HEK293 (cell line): ENCODE measurements at regions not wholly inside any gene's neighbourhood (a gene's known extent, or its start where the extent isn't known, plus 50 kb on each side); places are given as distances from the start of the nearest gene placed in this dataset.

Experiments
- PRDM6 ChIP-seq: fragments of 450-650 bp; formaldehyde crosslinking; IDR thresholded peaks from 2 replicates; pipeline ENCODE4 v1.5.1; 2017; ENCODE audit warnings: missing biosample characterization, missing genetic modification characterization
- ZBTB20 ChIP-seq: fragments of 450-650 bp; formaldehyde crosslinking; IDR thresholded peaks from 2 replicates; pipeline ENCODE4 v1.5.1; 2016; ENCODE audit warnings: missing biosample characterization, missing genetic modification characterization
- ZNF133 ChIP-seq: fragments of 450-650 bp; formaldehyde crosslinking; IDR thresholded peaks from 2 replicates; pipeline ENCODE4 v1.5.1; 2016; ENCODE audit warnings: missing biosample characterization, missing genetic modification characterization
- ZNF37A ChIP-seq: fragments of 450-650 bp; IDR thresholded peaks from 2 replicates; pipeline ENCODE4 v1.5.1; 2018; ENCODE audit warnings: missing biosample characterization, missing genetic modification characterization
- ZNF501 ChIP-seq: fragments of 450-650 bp; formaldehyde crosslinking; IDR thresholded peaks from 2 replicates; pipeline ENCODE4 v1.5.1; 2016; ENCODE audit warnings: missing biosample characterization, missing genetic modification characterization
- TF ChIP-seq, protein P1 (sequence below): fragments of 450-650 bp; formaldehyde crosslinking; IDR thresholded peaks from 2 replicates; pipeline ENCODE4 v1.5.1; 2016; ENCODE audit warnings: missing biosample characterization, missing genetic modification characterization
- TF ChIP-seq, protein P2 (sequence below): fragments of 450-650 bp; formaldehyde crosslinking; IDR thresholded peaks from 2 replicates; pipeline ENCODE4 v1.5.1; 2017; ENCODE audit warnings: missing biosample characterization, missing genetic modification characterization
- TF ChIP-seq, protein P3 (sequence below): fragments of 450-650 bp; formaldehyde crosslinking; IDR thresholded peaks from 2 replicates; pipeline ENCODE4 v1.5.1; 2016; ENCODE audit warnings: missing biosample characterization, missing genetic modification characterization, low read depth
- TF ChIP-seq, protein P4 (sequence below): fragments of 450-650 bp; formaldehyde crosslinking; IDR thresholded peaks from 2 replicates; pipeline ENCODE4 v1.5.1; 2016; ENCODE audit warnings: missing biosample characterization, missing genetic modification characterization

GRCh38 chr6:140355476-140355875 lies 981.0 kb upstream of the CITED2 start:
- TF ChIP-seq PRDM6 (tag by site-specific recombination) (no peak), ZNF133 (no peak), ZBTB20 (tag by site-specific recombination) (no peak), ZNF501 (tag by site-specific recombination) (no peak), ZNF37A (no peak)
- TF ChIP-seq, protein P1, sequence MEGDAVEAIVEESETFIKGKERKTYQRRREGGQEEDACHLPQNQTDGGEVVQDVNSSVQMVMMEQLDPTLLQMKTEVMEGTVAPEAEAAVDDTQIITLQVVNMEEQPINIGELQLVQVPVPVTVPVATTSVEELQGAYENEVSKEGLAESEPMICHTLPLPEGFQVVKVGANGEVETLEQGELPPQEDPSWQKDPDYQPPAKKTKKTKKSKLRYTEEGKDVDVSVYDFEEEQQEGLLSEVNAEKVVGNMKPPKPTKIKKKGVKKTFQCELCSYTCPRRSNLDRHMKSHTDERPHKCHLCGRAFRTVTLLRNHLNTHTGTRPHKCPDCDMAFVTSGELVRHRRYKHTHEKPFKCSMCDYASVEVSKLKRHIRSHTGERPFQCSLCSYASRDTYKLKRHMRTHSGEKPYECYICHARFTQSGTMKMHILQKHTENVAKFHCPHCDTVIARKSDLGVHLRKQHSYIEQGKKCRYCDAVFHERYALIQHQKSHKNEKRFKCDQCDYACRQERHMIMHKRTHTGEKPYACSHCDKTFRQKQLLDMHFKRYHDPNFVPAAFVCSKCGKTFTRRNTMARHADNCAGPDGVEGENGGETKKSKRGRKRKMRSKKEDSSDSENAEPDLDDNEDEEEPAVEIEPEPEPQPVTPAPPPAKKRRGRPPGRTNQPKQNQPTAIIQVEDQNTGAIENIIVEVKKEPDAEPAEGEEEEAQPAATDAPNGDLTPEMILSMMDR (tag by site-specific recombination) = no peak
- TF ChIP-seq, protein P2, sequence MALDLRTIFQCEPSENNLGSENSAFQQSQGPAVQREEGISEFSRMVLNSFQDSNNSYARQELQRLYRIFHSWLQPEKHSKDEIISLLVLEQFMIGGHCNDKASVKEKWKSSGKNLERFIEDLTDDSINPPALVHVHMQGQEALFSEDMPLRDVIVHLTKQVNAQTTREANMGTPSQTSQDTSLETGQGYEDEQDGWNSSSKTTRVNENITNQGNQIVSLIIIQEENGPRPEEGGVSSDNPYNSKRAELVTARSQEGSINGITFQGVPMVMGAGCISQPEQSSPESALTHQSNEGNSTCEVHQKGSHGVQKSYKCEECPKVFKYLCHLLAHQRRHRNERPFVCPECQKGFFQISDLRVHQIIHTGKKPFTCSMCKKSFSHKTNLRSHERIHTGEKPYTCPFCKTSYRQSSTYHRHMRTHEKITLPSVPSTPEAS (tag by site-specific recombination) = no peak
- TF ChIP-seq, protein P3, sequence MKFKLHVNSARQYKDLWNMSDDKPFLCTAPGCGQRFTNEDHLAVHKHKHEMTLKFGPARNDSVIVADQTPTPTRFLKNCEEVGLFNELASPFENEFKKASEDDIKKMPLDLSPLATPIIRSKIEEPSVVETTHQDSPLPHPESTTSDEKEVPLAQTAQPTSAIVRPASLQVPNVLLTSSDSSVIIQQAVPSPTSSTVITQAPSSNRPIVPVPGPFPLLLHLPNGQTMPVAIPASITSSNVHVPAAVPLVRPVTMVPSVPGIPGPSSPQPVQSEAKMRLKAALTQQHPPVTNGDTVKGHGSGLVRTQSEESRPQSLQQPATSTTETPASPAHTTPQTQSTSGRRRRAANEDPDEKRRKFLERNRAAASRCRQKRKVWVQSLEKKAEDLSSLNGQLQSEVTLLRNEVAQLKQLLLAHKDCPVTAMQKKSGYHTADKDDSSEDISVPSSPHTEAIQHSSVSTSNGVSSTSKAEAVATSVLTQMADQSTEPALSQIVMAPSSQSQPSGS = no peak
- TF ChIP-seq, protein P4, sequence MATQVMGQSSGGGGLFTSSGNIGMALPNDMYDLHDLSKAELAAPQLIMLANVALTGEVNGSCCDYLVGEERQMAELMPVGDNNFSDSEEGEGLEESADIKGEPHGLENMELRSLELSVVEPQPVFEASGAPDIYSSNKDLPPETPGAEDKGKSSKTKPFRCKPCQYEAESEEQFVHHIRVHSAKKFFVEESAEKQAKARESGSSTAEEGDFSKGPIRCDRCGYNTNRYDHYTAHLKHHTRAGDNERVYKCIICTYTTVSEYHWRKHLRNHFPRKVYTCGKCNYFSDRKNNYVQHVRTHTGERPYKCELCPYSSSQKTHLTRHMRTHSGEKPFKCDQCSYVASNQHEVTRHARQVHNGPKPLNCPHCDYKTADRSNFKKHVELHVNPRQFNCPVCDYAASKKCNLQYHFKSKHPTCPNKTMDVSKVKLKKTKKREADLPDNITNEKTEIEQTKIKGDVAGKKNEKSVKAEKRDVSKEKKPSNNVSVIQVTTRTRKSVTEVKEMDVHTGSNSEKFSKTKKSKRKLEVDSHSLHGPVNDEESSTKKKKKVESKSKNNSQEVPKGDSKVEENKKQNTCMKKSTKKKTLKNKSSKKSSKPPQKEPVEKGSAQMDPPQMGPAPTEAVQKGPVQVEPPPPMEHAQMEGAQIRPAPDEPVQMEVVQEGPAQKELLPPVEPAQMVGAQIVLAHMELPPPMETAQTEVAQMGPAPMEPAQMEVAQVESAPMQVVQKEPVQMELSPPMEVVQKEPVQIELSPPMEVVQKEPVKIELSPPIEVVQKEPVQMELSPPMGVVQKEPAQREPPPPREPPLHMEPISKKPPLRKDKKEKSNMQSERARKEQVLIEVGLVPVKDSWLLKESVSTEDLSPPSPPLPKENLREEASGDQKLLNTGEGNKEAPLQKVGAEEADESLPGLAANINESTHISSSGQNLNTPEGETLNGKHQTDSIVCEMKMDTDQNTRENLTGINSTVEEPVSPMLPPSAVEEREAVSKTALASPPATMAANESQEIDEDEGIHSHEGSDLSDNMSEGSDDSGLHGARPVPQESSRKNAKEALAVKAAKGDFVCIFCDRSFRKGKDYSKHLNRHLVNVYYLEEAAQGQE (tag by site-specific recombination) = no peak
